ENCODE measurements at regions not wholly inside any gene's neighbourhood (a gene's known extent, or its start where the extent isn't known, plus 50 kb on each side); places are given as distances from the start of the nearest gene placed in this dataset.

DNA sequence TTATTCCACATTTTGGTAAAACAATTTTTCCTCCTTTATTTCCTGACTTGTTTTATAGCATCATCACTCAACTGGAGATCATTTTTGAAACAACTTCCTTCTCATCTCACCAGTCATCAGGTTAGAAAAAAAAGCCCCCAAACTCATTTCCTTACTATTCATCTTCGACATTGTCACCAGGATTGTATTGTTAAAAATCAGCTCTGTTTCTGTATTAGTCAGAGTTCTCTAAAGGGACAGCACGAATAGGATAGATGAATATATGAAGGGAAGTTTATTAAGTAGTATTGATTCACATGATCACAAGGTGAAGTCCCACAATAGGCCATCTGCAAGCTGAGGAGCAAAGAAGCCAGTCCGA, 392.6 kb downstream of the FUT8 start:
- CTCF ChIA-PET, result interaction anchor here (2.8 kb wide), 1 partner anchor 20 kb away, joined by 13 read pairs; no protein-coding TSS in a partner anchor
- DNase-seq (ENCODE audit: low read depth, low spot score), result no peak
- POLR2A ChIA-PET, result no interaction called here
- TF ChIP-seq, protein P1, sequence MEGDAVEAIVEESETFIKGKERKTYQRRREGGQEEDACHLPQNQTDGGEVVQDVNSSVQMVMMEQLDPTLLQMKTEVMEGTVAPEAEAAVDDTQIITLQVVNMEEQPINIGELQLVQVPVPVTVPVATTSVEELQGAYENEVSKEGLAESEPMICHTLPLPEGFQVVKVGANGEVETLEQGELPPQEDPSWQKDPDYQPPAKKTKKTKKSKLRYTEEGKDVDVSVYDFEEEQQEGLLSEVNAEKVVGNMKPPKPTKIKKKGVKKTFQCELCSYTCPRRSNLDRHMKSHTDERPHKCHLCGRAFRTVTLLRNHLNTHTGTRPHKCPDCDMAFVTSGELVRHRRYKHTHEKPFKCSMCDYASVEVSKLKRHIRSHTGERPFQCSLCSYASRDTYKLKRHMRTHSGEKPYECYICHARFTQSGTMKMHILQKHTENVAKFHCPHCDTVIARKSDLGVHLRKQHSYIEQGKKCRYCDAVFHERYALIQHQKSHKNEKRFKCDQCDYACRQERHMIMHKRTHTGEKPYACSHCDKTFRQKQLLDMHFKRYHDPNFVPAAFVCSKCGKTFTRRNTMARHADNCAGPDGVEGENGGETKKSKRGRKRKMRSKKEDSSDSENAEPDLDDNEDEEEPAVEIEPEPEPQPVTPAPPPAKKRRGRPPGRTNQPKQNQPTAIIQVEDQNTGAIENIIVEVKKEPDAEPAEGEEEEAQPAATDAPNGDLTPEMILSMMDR (IDR thresholded peaks at IDR 0.05; ENCODE audit: insufficient read depth, low read length, missing control alignments), result no peak
- H3K4me3 ChIP-seq (ENCODE audit: low read depth, low read length), result no peak overlapping the region

DNA sequence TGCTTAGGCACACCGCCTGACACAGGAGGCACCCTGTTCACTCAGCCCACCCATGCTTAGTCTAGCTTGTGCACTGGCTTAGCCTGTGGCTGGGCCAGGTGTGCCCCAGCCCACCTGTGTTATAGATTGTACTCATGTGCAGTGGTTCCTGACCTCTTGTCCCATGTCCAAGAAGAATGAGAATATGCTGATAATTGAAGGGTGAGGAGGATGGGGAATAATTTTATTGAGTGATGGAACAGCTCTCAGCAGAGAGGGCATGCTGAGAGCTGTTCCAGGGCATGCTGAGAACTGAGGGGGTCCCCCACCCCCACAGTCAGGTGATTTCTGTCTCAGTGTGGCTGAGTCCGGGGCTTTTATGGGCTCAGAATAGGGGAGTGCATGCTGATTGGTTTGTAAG, 395.9 kb downstream of the FUT8 start:
- CTCF ChIA-PET, result interaction anchor here (9.0 kb wide), 1 partner anchor 16 kb away, joined by 79 read pairs; no protein-coding TSS in a partner anchor
- POLR2A ChIA-PET, result no interaction called here
- H3K4me3 ChIP-seq (ENCODE audit: low read depth, low read length), result no peak overlapping the region
- no peak for DNase-seq (ENCODE audit: low read depth, low spot score)
- TF ChIP-seq, protein P1 (IDR thresholded peaks at IDR 0.05; ENCODE audit: insufficient read depth, low read length, missing control alignments), result no peak

DNA sequence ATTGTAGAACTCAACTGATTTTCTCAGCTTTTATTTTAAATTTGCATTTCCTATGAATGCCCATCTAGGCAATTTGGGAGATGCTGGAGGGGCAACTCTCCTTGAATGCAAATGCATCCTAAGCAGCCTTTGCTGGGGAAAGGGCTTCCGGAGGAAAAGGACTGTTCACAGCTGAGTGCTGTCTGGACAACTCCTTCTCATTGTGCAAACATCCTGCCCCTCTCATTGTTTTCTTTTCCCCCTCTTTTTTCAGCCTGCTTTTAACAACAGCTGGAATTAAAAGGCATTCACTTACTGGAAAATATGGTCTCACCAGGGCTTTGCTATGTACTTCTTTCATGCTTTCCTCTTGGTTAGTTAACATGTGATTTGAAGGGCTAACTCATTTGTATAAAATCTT, 397.8 kb downstream of the FUT8 start:
- TF ChIP-seq, protein P1 (IDR thresholded peaks at IDR 0.05; ENCODE audit: insufficient read depth, low read length, missing control alignments), result no peak
- DNase-seq (ENCODE audit: low read depth, low spot score), result no peak
- H3K4me3 ChIP-seq (ENCODE audit: low read depth, low read length), result no peak overlapping the region
- ChIA-PET POLR2A (no interaction called here), CTCF (interaction anchor here (1.2 to 9.0 kb wide), 3 partner anchors 14 to 395 kb away, joined by 3 to 79 read pairs (median 8); no protein-coding TSS in a partner anchor)

DNA sequence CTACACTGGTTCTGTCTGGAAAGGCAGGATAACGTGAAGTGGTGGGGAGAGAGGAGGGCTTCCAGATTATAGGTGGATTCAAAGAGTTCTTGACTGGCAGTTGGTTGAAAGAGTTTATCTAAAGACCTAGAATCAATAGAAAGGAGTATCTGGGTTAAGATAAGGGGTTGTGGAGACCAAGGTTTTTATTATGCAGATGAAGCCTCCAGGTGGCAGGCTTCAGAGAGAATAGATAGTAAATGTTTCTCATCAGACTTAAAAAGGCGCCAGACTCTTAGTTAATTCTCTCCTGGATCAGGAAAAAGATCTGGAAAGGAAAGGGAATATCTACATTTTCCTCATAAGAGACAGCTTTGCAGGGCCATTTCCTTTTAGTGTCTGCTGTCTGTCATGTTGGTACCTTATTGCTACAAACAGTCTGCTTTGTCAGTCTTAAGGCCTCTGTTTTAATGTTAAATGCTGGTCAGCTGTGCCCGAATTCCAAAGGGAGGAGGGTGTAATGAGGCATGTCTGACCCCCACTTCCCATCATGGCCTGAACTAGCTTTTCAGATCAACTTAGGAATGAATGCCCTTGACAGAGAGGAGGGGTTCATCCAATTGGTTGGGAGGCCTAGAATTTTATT, 401.3 kb downstream of the FUT8 start:
- no peak overlapping the region for H3K4me3 ChIP-seq (ENCODE audit: low read depth, low read length)
- CTCF ChIA-PET, result interaction anchor here (9.0 kb wide), 1 partner anchor 10 kb away, joined by 79 read pairs; no protein-coding TSS in a partner anchor
- DNase-seq (ENCODE audit: low read depth, low spot score), result no peak
- TF ChIP-seq, protein P1 (IDR thresholded peaks at IDR 0.05; ENCODE audit: insufficient read depth, low read length, missing control alignments), result no peak
- POLR2A ChIA-PET, result no interaction called here

DNA sequence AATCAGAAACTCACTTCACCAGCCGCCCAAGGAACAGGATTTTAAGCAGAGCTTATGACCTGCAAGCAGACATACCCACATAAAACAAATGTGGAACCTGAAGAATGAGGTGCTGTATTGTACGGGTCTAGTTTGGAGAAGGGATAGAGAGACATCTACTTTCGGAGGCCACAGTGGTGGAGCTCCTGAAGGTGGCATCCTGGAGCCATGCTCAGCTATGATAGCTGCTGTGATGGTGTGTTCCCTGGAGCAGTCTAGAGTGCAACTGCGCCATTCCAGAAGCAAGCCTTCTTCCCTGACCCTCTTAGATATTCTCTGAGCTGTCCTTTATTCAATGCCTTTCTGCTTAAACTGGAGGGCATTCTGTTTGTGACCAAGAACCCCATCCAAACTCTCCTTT, 402.6 kb downstream of the FUT8 start:
- no peak for DNase-seq (ENCODE audit: low read depth, low spot score)
- ChIA-PET CTCF (interaction anchor here (0.8 to 9.0 kb wide), 5 partner anchors 9 to 651 kb away, joined by 3 to 79 read pairs (median 3); no protein-coding TSS in a partner anchor), POLR2A (no interaction called here)
- TF ChIP-seq, protein P1 (IDR thresholded peaks at IDR 0.05; ENCODE audit: insufficient read depth, low read length, missing control alignments), result no peak
- H3K4me3 ChIP-seq (ENCODE audit: low read depth, low read length), result no peak overlapping the region

DNA sequence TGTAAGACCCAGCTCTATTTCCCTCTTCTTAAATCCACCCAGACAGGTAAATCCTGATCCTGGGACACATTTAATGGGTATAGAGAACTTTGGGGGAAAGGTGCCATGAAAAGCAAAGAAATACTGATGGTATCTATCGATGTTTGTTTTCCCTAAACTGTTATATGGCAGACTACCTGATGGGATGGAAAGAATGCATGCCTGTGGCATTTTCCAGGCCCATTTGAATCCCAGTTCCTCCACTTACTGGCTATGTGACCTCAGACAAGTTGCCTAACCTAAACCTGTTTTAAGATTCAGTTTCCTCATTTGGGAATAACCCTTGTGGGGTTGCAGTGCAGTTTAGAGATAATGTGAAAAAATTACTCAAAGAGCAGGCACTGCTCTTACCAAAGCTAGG, 404.5 kb downstream of the FUT8 start:
- TF ChIP-seq, protein P1 (IDR thresholded peaks at IDR 0.05; ENCODE audit: insufficient read depth, low read length, missing control alignments), result no peak
- POLR2A ChIA-PET, result no interaction called here
- H3K4me3 ChIP-seq (ENCODE audit: low read depth, low read length), result no peak overlapping the region
- CTCF ChIA-PET, result interaction anchor here (1.7 to 9.0 kb wide), 2 partner anchors 7 to 653 kb away, joined by 4 to 79 read pairs; no protein-coding TSS in a partner anchor
- DNase-seq (ENCODE audit: low read depth, low spot score), result no peak

Data from AG04449 (cell line).